IMR-90 (cell line): ENCODE measurements at regions not wholly inside any gene's neighbourhood (a gene's known extent, or its start where the extent isn't known, plus 50 kb on each side); places are given as distances from the start of the nearest gene placed in this dataset.

Source experiments
- ATAC-seq: fragments of 200-7000 bp; cut with Tn5 transposase; 2 replicates; pipeline ENCODE4 v1.9.1; 2020; ENCODE audit warnings: low read depth, mild to moderate bottlenecking, moderate library complexity
- BruUV-seq: library from RNA; stranded (reverse); fragments of 400-500 nt; replicated peaks from 2 replicates; lab custom pipeline; 2021; lab: Mats Ljungman, UMichigan
- CTCF ChIA-PET: fragments of 300-600 bp; formaldehyde crosslinking; extraction: SDS; loops from one replicate; lab custom pipeline; 2021; ENCODE audit warnings: antibody characterized with exemption; lab: Yijun Ruan, JAX
- POLR2A ChIA-PET: fragments of 300-600 bp; sonication (Branson Sonifier 250); formaldehyde crosslinking; loops from one replicate; lab custom pipeline; 2022; ENCODE audit warnings: antibody characterized with exemption; ENCODE audit not compliant: unreplicated experiment; lab: Charles Lee
- DNase-seq: peaks from one replicate; pipeline ENCODE4 v3.0.0; 2013
- H2AFZ ChIP-seq: replicated peaks from 2 replicates; pipeline ENCODE3; 2013; ENCODE audit warnings: low read length, mild to moderate bottlenecking; ENCODE audit not compliant: poor library complexity
- H2AK5ac ChIP-seq: 2 replicates; pipeline ENCODE4 v1.6.1; 2013; ENCODE audit warnings: low read depth, low read length, inconsistent platforms
- H2AK9ac ChIP-seq: replicated peaks from 2 replicates; pipeline ENCODE3; 2013; ENCODE audit warnings: mild to moderate bottlenecking, low read depth, low read length, moderate library complexity; ENCODE audit not compliant: poor library complexity
- H2BK120ac ChIP-seq: 2 replicates; pipeline ENCODE4 v1.6.1; 2013; ENCODE audit warnings: low read depth, low read length, inconsistent platforms
- H2BK15ac ChIP-seq: 3 replicates; pipeline ENCODE4 v1.6.1; 2013; ENCODE audit warnings: low read depth, low read length, inconsistent platforms
- H2BK20ac ChIP-seq: 2 replicates; pipeline ENCODE4 v1.6.1; 2013; ENCODE audit warnings: low read depth, mild to moderate bottlenecking, inconsistent platforms, low read length, moderate library complexity
- H2BK5ac ChIP-seq: 2 replicates; pipeline ENCODE4 v1.6.1; 2013; ENCODE audit warnings: mild to moderate bottlenecking, low read depth, low read length, inconsistent platforms; ENCODE audit not compliant: poor library complexity, severe bottlenecking
- H3K14ac ChIP-seq: replicated peaks from 2 replicates; pipeline ENCODE4 v1.6.1; 2013; ENCODE audit warnings: low read depth, low read length, inconsistent platforms
- H3K18ac ChIP-seq: 2 replicates; pipeline ENCODE4 v1.6.1; 2013; ENCODE audit warnings: low read depth, low read length, control low read depth
- H3K23ac ChIP-seq: 2 replicates; pipeline ENCODE4 v1.6.1; 2013; ENCODE audit warnings: low read depth, low read length, inconsistent platforms
- H3K27ac ChIP-seq: 2 replicates; pipeline ENCODE4 v1.5.1; 2013; ENCODE audit warnings: mild to moderate bottlenecking, control low read depth, low read length; ENCODE audit not compliant: insufficient read depth
- H3K27me3 ChIP-seq: 2 replicates; pipeline ENCODE4 v1.6.1; 2013; ENCODE audit warnings: low read length; ENCODE audit not compliant: control insufficient read depth, insufficient read depth
- H3K36me3 ChIP-seq: 2 replicates; pipeline ENCODE4 v1.6.1; 2013; ENCODE audit warnings: low read length, mixed read lengths; ENCODE audit not compliant: control insufficient read depth, insufficient read depth
- H3K4ac ChIP-seq: 2 replicates; pipeline ENCODE4 v1.6.1; 2013; ENCODE audit warnings: low read depth, low read length, inconsistent platforms
- H3K4me1 ChIP-seq: 2 replicates; pipeline ENCODE4 v1.6.1; 2013; ENCODE audit warnings: low read length, mixed read lengths; ENCODE audit not compliant: control insufficient read depth, insufficient read depth
- H3K4me2 ChIP-seq: 2 replicates; pipeline ENCODE4 v1.6.1; 2013; ENCODE audit warnings: low read depth, mild to moderate bottlenecking, control low read depth, low read length, moderate library complexity
- H3K4me3 ChIP-seq: 2 replicates; pipeline ENCODE4 v1.5.1; 2013; ENCODE audit warnings: low read depth, mild to moderate bottlenecking, control low read depth, low read length, moderate library complexity; ENCODE audit not compliant: insufficient read depth
- H3K56ac ChIP-seq: 2 replicates; pipeline ENCODE4 v1.6.1; 2013; ENCODE audit warnings: low read length, inconsistent platforms; ENCODE audit not compliant: insufficient read depth; ENCODE audit errors: extremely low read depth
- H3K79me1 ChIP-seq, 2 experiments: 2 replicates each; pipeline ENCODE4 v1.6.1; 2013; ENCODE audit warnings: low read length in 2 of 2, inconsistent platforms in 1 of 2, low read depth in 1 of 2
- H3K9ac ChIP-seq: 2 replicates; pipeline ENCODE4 v1.6.1; 2013; ENCODE audit warnings: low read depth, low read length, control low read depth
- H3K9me1 ChIP-seq: 2 replicates; pipeline ENCODE4 v1.6.1; 2013; ENCODE audit warnings: low read length, inconsistent platforms; ENCODE audit not compliant: insufficient read depth
- H3K9me3 ChIP-seq: 2 replicates; pipeline ENCODE4 v1.6.1; 2013; ENCODE audit warnings: low read length; ENCODE audit not compliant: control insufficient read depth, insufficient read depth
- H4K20me1 ChIP-seq: 2 replicates; pipeline ENCODE4 v1.6.1; 2013; ENCODE audit warnings: low read length, inconsistent platforms; ENCODE audit not compliant: insufficient read depth
- H4K5ac ChIP-seq: 2 replicates; pipeline ENCODE4 v1.6.1; 2013; ENCODE audit warnings: mild to moderate bottlenecking, low read depth, low read length, control low read depth
- H4K8ac ChIP-seq, 2 experiments: 2 replicates each; pipeline ENCODE4 v1.6.1; 2013; ENCODE audit warnings: low read depth in 2 of 2, low read length in 2 of 2, control low read depth in 1 of 2, inconsistent platforms in 1 of 2
- H4K91ac ChIP-seq: 2 replicates; pipeline ENCODE4 v1.6.1; 2013; ENCODE audit warnings: low read depth, low read length, inconsistent platforms; ENCODE audit not compliant: insufficient read depth
- BHLHE40 ChIP-seq: fragments of 150-350 bp; IDR thresholded peaks from 2 replicates; pipeline ENCODE4 v1.6.1; 2016; ENCODE audit warnings: mild to moderate bottlenecking, low read depth, low read length
- CEBPB ChIP-seq: IDR thresholded peaks from 2 replicates; pipeline ENCODE4 v1.6.1; 2012; ENCODE audit warnings: low read depth, low read length, improper control_type of control experiment
- CHD1 ChIP-seq: IDR thresholded peaks from 2 replicates; pipeline ENCODE4 v1.6.1; 2012; ENCODE audit warnings: low read depth, low read length, improper control_type of control experiment
- CTCF ChIP-seq: conservative IDR thresholded peaks from 2 replicates; pipeline ENCODE4 v1.5.1; 2012; ENCODE audit warnings: mild to moderate bottlenecking, low read depth, low read length, improper control_type of control experiment
- FOS ChIP-seq: fragments of 150-350 bp; IDR thresholded peaks from 2 replicates; pipeline ENCODE4 v1.6.1; 2016; ENCODE audit warnings: low read depth, low read length
- MAFK ChIP-seq: IDR thresholded peaks from 2 replicates; pipeline ENCODE4 v1.6.1; 2012; ENCODE audit warnings: low read depth, low read length, improper control_type of control experiment
- MAZ ChIP-seq: IDR thresholded peaks from 2 replicates; pipeline ENCODE4 v1.6.1; 2012; ENCODE audit warnings: low read depth, mild to moderate bottlenecking, low read length, improper control_type of control experiment, moderate library complexity, borderline replicate concordance
- MXI1 ChIP-seq: IDR thresholded peaks from 2 replicates; pipeline ENCODE4 v1.6.1; 2012; ENCODE audit warnings: low read depth, mild to moderate bottlenecking, low read length, moderate library complexity, borderline replicate concordance
- NFE2L2 ChIP-seq: fragments of 150-350 bp; IDR thresholded peaks from 2 replicates; pipeline ENCODE4 v1.6.1; 2016; ENCODE audit warnings: low read depth, mild to moderate bottlenecking, low read length
- POLR2A ChIP-seq: IDR thresholded peaks from 2 replicates; pipeline ENCODE4 v1.6.1; 2012; ENCODE audit warnings: mild to moderate bottlenecking, low read depth, low read length
- RAD21 ChIP-seq: IDR thresholded peaks from 2 replicates; pipeline ENCODE4 v1.6.1; 2012; ENCODE audit warnings: low read length, improper control_type of control experiment
- RCOR1 ChIP-seq: IDR thresholded peaks from 2 replicates; pipeline ENCODE4 v1.6.1; 2012; ENCODE audit warnings: mild to moderate bottlenecking, low read length, improper control_type of control experiment; ENCODE audit not compliant: insufficient replicate concordance
- RFX5 ChIP-seq: IDR thresholded peaks from 2 replicates; pipeline ENCODE4 v1.8.0; 2012; ENCODE audit warnings: low read depth, mild to moderate bottlenecking, low read length, moderate library complexity
- SMC3 ChIP-seq: fragments of 150-350 bp; IDR thresholded peaks from 2 replicates; pipeline ENCODE4 v1.6.1; 2016; ENCODE audit warnings: low read depth, mild to moderate bottlenecking, antibody characterized with exemption, low read length, moderate library complexity
- WGBS, 2 experiments: methylation state at CpG; one replicate each; pipeline versions ENCODE4 v1.1.5 to v1.1.7; 2013; ENCODE audit warnings: missing lambda C conversion rate in 2 of 2; ENCODE audit not compliant: insufficient read length in 1 of 2; ENCODE audit errors: extremely low coverage in 2 of 2; 5-methylcytosine and 5-hydroxymethylcytosine counted together
- dilution Hi-C: fragments of 300-500 bp; cut with HindIII; formaldehyde crosslinking; loops from one replicate; pipeline ENCODE4 v1.14.3; 2018; ENCODE audit warnings: low sequenced_read_pairs; ENCODE audit not compliant: unreplicated experiment
- in situ Hi-C: fragments of 300-500 bp; cut with MboI; formaldehyde crosslinking; loops from 3 replicates; pipeline ENCODE4 v1.14.3; 2019; ENCODE audit warnings: low sequenced_read_pairs, inconsistent platforms, mixed read lengths
- intact Hi-C: fragments of 100-400 bp; cut with micrococcal nuclease; formaldehyde crosslinking; loops from 2 replicates; pipeline ENCODE4 v1.10.0; 2022
- TF ChIP-seq, protein P1 (sequence below): fragments of 150-350 bp; IDR thresholded peaks from 2 replicates; pipeline ENCODE4 v1.6.1; 2017; ENCODE audit warnings: mild to moderate bottlenecking, antibody characterized with exemption, low read length, low read depth
- TF ChIP-seq, protein P2 (sequence below): fragments of 150-350 bp; IDR thresholded peaks from 2 replicates; pipeline ENCODE4 v1.6.1; 2016; ENCODE audit warnings: low read depth, mild to moderate bottlenecking, low read length, moderate library complexity, borderline replicate concordance

DNA sequence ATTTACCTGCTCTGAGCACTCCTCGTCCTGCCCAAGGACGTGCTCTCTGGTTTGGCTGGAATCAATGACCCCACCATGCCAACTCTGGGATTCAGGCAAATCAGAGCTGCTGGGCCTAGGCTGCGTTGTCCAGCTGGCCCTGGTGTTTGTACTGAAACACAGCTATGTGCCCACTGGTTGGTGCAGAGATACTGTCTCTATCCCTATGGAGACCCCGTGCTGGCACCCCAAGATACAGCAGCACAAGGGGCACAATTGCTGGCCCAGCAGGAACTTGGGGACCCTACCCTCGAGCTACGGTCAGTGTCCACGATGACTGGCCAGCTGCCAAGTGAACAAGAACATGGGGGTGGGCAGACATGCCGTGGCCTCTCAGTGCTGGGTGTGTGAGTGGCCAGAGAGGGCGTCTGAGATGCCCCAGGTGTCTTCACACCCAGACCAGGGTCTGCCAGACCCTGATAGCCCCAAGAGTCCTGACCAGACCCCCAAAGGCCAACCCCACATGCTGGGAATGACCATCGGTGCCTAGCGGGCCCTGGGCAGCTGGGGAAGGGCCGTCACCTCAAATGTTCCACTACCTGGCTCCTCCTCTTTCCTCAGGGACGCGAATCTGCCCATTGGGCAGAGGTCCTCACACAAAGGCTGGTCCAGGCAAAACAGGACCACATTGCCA, 79.3 kb upstream of the ZNF479 start:
- Histone ChIP-seq H3K27ac (no peak overlapping the region), H3K23ac (no peak overlapping the region), H3K56ac (no peak overlapping the region), H3K9me1 (no peaks in the 10 kb centered on the region), H2AK5ac (no peak overlapping the region), H3K4ac (no peak overlapping the region), H3K4me2 (no peak overlapping the region), H3K9ac (no peak overlapping the region), H4K20me1 (no peaks in the 10 kb centered on the region), H3K9me3 (peaks cover 26% of the 10 kb centered on the region; the same call in 1 of the 2 replicates), H3K4me1 (no peaks in the 10 kb centered on the region), H2BK5ac (no peak overlapping the region), H3K27me3 (no peaks in the 10 kb centered on the region), H2AK9ac (no peak overlapping the region), H3K14ac (no peak overlapping the region), H4K5ac (no peak overlapping the region), H4K91ac (no peak overlapping the region), H2BK20ac (no peak overlapping the region), H3K4me3 (no peak overlapping the region), H4K8ac (no peak overlapping the region), H3K79me1 (no peaks in the 10 kb centered on the region), H2AFZ (no peak overlapping the region), H3K36me3 (no peaks in the 10 kb centered on the region), H3K18ac (no peak overlapping the region), H2BK120ac (no peak overlapping the region), H2BK15ac (no peak overlapping the region)
- no CpG with 5 or more reads among the region's 14 CpGs for WGBS, 2 experiments
- dilution Hi-C loops: no loop called here
- in situ Hi-C loops: no loop called here
- TF ChIP-seq RCOR1 (no peak), RFX5 (no peak), CTCF (no peak), CEBPB (no peak), POLR2A (no peak), FOS (no peak), NFE2L2 (no peak), MAZ (no peak), MAFK (no peak), BHLHE40 (no peak), MXI1 (no peak), RAD21 (no peak), SMC3 (no peak), CHD1 (no peak)
- TF ChIP-seq, protein P1, sequence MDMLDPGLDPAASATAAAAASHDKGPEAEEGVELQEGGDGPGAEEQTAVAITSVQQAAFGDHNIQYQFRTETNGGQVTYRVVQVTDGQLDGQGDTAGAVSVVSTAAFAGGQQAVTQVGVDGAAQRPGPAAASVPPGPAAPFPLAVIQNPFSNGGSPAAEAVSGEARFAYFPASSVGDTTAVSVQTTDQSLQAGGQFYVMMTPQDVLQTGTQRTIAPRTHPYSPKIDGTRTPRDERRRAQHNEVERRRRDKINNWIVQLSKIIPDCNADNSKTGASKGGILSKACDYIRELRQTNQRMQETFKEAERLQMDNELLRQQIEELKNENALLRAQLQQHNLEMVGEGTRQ: no peak
- TF ChIP-seq, protein P2, sequence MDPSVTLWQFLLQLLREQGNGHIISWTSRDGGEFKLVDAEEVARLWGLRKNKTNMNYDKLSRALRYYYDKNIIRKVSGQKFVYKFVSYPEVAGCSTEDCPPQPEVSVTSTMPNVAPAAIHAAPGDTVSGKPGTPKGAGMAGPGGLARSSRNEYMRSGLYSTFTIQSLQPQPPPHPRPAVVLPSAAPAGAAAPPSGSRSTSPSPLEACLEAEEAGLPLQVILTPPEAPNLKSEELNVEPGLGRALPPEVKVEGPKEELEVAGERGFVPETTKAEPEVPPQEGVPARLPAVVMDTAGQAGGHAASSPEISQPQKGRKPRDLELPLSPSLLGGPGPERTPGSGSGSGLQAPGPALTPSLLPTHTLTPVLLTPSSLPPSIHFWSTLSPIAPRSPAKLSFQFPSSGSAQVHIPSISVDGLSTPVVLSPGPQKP: no peak
- no TSS peak for BruUV-seq
- no peak for ATAC-seq
- intact Hi-C loops: no loop called here
- DNase-seq: no peak
- ChIA-PET POLR2A (no interaction called here), CTCF (no interaction called here)
